Hippocampal formation (tissue), 2 donors: ENCODE measurements at regions not wholly inside any gene's neighbourhood (a gene's known extent, or its start where the extent isn't known, plus 50 kb on each side); places are given as distances from the start of the nearest gene placed in this dataset.

Experiments used
- DNase-seq, 2 donors: peaks; one replicate each; lab custom pipeline; 2025; lab: John Stamatoyannopoulos, UW

GRCh38 chr11:33557201-33557600 lies 143.4 kb downstream of the C11orf91 start:
- no peak for DNase-seq

- no peak for DNase-seq
Measured at GRCh38 chr11:33554219-33554618, 146.4 kb downstream of the C11orf91 start.

GRCh38 chr11:33553486-33553885 lies 147.1 kb downstream of the C11orf91 start:
- DNase-seq, result no peak

GRCh38 chr11:33552756-33553155 lies 147.9 kb downstream of the C11orf91 start:
- DNase-seq, result no peak

GRCh38 chr11:33551051-33551450 lies 149.6 kb downstream of the C11orf91 start:
- DNase-seq, result no peak

- no peak for DNase-seq
Measured at GRCh38 chr11:33549483-33549882, 151.1 kb downstream of the C11orf91 start.

- no peak for DNase-seq
Measured at GRCh38 chr11:33545931-33546330, 154.7 kb downstream of the C11orf91 start.

- no peak for DNase-seq
Measured at GRCh38 chr11:33544593-33545373, 155.8 kb downstream of the C11orf91 start.

GRCh38 chr11:33543823-33544222 lies 156.8 kb downstream of the C11orf91 start:
- no peak for DNase-seq

GRCh38 chr11:33542921-33543320 lies 157.7 kb downstream of the C11orf91 start:
- no peak for DNase-seq

GRCh38 chr11:33540946-33541915 lies 159.4 kb downstream of the C11orf91 start:
- DNase-seq, result no peak

- no peak for DNase-seq
Measured at GRCh38 chr11:33540427-33540826, 160.2 kb downstream of the C11orf91 start.

- no peak for DNase-seq
Measured at GRCh38 chr11:33539751-33540150, 160.9 kb downstream of the C11orf91 start.

- DNase-seq, result no peak
Measured at GRCh38 chr11:33538726-33539125, 161.9 kb downstream of the C11orf91 start.

GRCh38 chr11:33536178-33536577 lies 164.4 kb downstream of the C11orf91 start:
- no peak for DNase-seq

- DNase-seq, result no peak
Measured at GRCh38 chr11:33534575-33534974, 166.1 kb downstream of the C11orf91 start.

GRCh38 chr11:33533386-33534052 lies 167.1 kb downstream of the C11orf91 start:
- DNase-seq, result no peak

- no peak for DNase-seq
Measured at GRCh38 chr11:33532720-33533385, 167.8 kb downstream of the C11orf91 start.

GRCh38 chr11:33532257-33532656 lies 168.4 kb downstream of the C11orf91 start:
- DNase-seq, result no peak

GRCh38 chr11:33531743-33532181 lies 168.9 kb downstream of the C11orf91 start:
- no peak for DNase-seq

- no peak for DNase-seq
Measured at GRCh38 chr11:33530815-33531214, 169.8 kb downstream of the C11orf91 start.

- no peak for DNase-seq
Measured at GRCh38 chr11:33529461-33529860, 171.2 kb downstream of the C11orf91 start.
